H1 (cell line): ENCODE measurements at regions not wholly inside any gene's neighbourhood (a gene's known extent, or its start where the extent isn't known, plus 50 kb on each side); places are given as distances from the start of the nearest gene placed in this dataset.

ENCODE experiments used
- CTCF ChIA-PET: fragments of 300-600 bp; sonication (Branson Sonifier 250); formaldehyde crosslinking; loops from one replicate; lab custom pipeline; 2021; ENCODE audit not compliant: partially characterized antibody; lab: Charles Lee
- POLR2A ChIA-PET: fragments of 300-600 bp; sonication (Branson Sonifier 250); formaldehyde crosslinking; loops from one replicate; lab custom pipeline; 2021; ENCODE audit warnings: inconsistent platforms; ENCODE audit not compliant: partially characterized antibody; lab: Charles Lee
- DNase-seq, 2 experiments: peaks; one replicate each; pipeline versions ENCODE4 v3.0.0 to v3.0.0-alpha.2; 2010 to 2022; ENCODE audit warnings: low spot score in 2 of 2, low read depth in 1 of 2, mixed read lengths in 1 of 2
- FAIRE-seq: peaks from 2 replicates; lab custom pipeline; 2011; peaks lifted over from hg19 to GRCh38; lab: Jason Lieb, UNC
- H2AFZ ChIP-seq: 2 replicates; pipeline ENCODE4 v1.8.1; 2012; ENCODE audit warnings: low read length, inconsistent platforms
- H2AK5ac ChIP-seq: 2 replicates; pipeline ENCODE4 v1.6.1; 2013; ENCODE audit warnings: low read depth, low read length
- H2BK120ac ChIP-seq: replicated peaks from 2 replicates; pipeline ENCODE3; 2013; ENCODE audit warnings: low read depth, low read length, inconsistent platforms
- H2BK12ac ChIP-seq: 2 replicates; pipeline ENCODE4 v1.6.1; 2013; ENCODE audit warnings: low read depth, low read length
- H2BK15ac ChIP-seq: 2 replicates; pipeline ENCODE4 v1.6.1; 2013; ENCODE audit warnings: low read length
- H2BK20ac ChIP-seq: 2 replicates; pipeline ENCODE4 v1.6.1; 2013; ENCODE audit warnings: low read length
- H2BK5ac ChIP-seq: 2 replicates; pipeline ENCODE4 v1.6.1; 2013; ENCODE audit warnings: low read depth, low read length
- H3K14ac ChIP-seq: 2 replicates; pipeline ENCODE4 v1.6.1; 2013; ENCODE audit warnings: inconsistent platforms; ENCODE audit not compliant: insufficient read length
- H3K18ac ChIP-seq: 2 replicates; pipeline ENCODE4 v1.6.1; 2013; ENCODE audit warnings: low read length; ENCODE audit errors: extremely low read depth
- H3K23ac ChIP-seq: 2 replicates; pipeline ENCODE4 v1.6.1; 2013; ENCODE audit warnings: inconsistent platforms; ENCODE audit not compliant: insufficient read length
- H3K23me2 ChIP-seq: 2 replicates; pipeline ENCODE4 v1.6.1; 2013; ENCODE audit warnings: low read depth, low read length
- H3K27ac ChIP-seq: 2 replicates; pipeline ENCODE4 v1.6.1; 2011; ENCODE audit warnings: low read depth, low read length, inconsistent platforms
- H3K27me3 ChIP-seq, 4 experiments: replicated peaks in 1 of 4; 1 replicate in 1 of 4; 2 replicates in 3 of 4; pipeline versions ENCODE4 v1.6.1 to v1.8.1; 2011 to 2013; ENCODE audit warnings: low read length in 3 of 4, mild to moderate bottlenecking in 3 of 4, inconsistent platforms in 2 of 4, mixed read lengths in 2 of 4, moderate library complexity in 1 of 4; ENCODE audit not compliant: control insufficient read depth in 3 of 4, insufficient read depth in 3 of 4; ENCODE audit errors: extremely low read depth in 1 of 4
- H3K36me3 ChIP-seq, 4 experiments: 2 replicates each; pipeline versions ENCODE4 v1.6.1 to v1.8.1; 2011 to 2013; ENCODE audit warnings: mild to moderate bottlenecking in 4 of 4, low read length in 3 of 4, moderate library complexity in 2 of 4, control low read depth in 1 of 4, inconsistent platforms in 1 of 4; ENCODE audit not compliant: insufficient read depth in 4 of 4, control insufficient read depth in 2 of 4
- H3K4ac ChIP-seq: replicated peaks from 2 replicates; pipeline ENCODE3; 2013; ENCODE audit warnings: low read length, low read depth, mixed read lengths, inconsistent platforms; ENCODE audit not compliant: insufficient read length
- H3K4me1 ChIP-seq, 4 experiments: replicated peaks in 1 of 4; 1 replicate in 1 of 4; 2 replicates in 3 of 4; pipeline versions ENCODE4 v1.6.1 to v1.8.1; 2011 to 2013; ENCODE audit warnings: low read length in 3 of 4, inconsistent platforms in 2 of 4, mixed read lengths in 1 of 4; ENCODE audit not compliant: insufficient read depth in 4 of 4, control insufficient read depth in 3 of 4
- H3K4me2 ChIP-seq, 2 experiments: 2 replicates each; pipeline versions ENCODE4 v1.6.1 to v1.8.1; 2011 to 2013; ENCODE audit warnings: low read depth in 2 of 2, low read length in 2 of 2, control low read depth in 1 of 2, inconsistent platforms in 1 of 2, mild to moderate bottlenecking in 1 of 2; ENCODE audit not compliant: insufficient read depth in 1 of 2
- H3K4me3 ChIP-seq, 4 experiments: fragments of 200-600, 300-600 bp in 1 of 4; sonication (generic), shearing (Covaris generic), sonication (Bioruptor Twin) in 1 of 4; 2 replicates each; pipeline versions ENCODE4 v1.5.1 to v1.8.1; 2011 to 2016; ENCODE audit warnings: low read length in 4 of 4, low read depth in 3 of 4, control low read depth in 2 of 4, inconsistent platforms in 2 of 4, mild to moderate bottlenecking in 2 of 4, mixed read lengths in 1 of 4, moderate library complexity in 1 of 4; ENCODE audit not compliant: insufficient read depth in 2 of 4; ENCODE audit errors: extremely low read depth in 1 of 4
- H3K56ac ChIP-seq: replicated peaks from 2 replicates; pipeline ENCODE3; 2013; ENCODE audit warnings: low read depth, mild to moderate bottlenecking, mixed read lengths, low read length, inconsistent platforms; ENCODE audit not compliant: insufficient read length
- H3K79me1 ChIP-seq: 2 replicates; pipeline ENCODE4 v1.6.1; 2013; ENCODE audit warnings: low read depth, low read length, control low read depth
- H3K79me2 ChIP-seq, 2 experiments: 2 replicates each; pipeline versions ENCODE4 v1.6.1 to v1.8.1; 2012 to 2013; ENCODE audit warnings: low read length in 2 of 2, mild to moderate bottlenecking in 2 of 2, inconsistent platforms in 1 of 2; ENCODE audit not compliant: insufficient read depth in 2 of 2, control insufficient read depth in 1 of 2
- H3K9ac ChIP-seq, 4 experiments: replicated peaks in 1 of 4; 1 replicate in 1 of 4; 2 replicates in 3 of 4; pipeline versions ENCODE4 v1.6.1 to v1.8.1; 2011 to 2013; ENCODE audit warnings: low read depth in 3 of 4, low read length in 3 of 4, control low read depth in 2 of 4, mild to moderate bottlenecking in 2 of 4, moderate library complexity in 2 of 4, inconsistent platforms in 1 of 4; ENCODE audit errors: extremely low read depth in 1 of 4
- H3K9me3 ChIP-seq, 2 experiments: 2 replicates each; pipeline versions ENCODE4 v1.6.1 to v1.8.1; 2012 to 2013; ENCODE audit warnings: mild to moderate bottlenecking in 2 of 2, moderate library complexity in 2 of 2, control low read depth in 1 of 2, inconsistent platforms in 1 of 2, low read depth in 1 of 2, low read length in 1 of 2, mixed read lengths in 1 of 2; ENCODE audit not compliant: insufficient read depth in 2 of 2
- H4K20me1 ChIP-seq, 2 experiments: replicated peaks in 1 of 2; 2 replicates each; pipeline versions ENCODE3 to v1.8.1; 2011 to 2013; ENCODE audit warnings: inconsistent platforms in 2 of 2, low read length in 2 of 2, mild to moderate bottlenecking in 1 of 2; ENCODE audit not compliant: insufficient read depth in 2 of 2, control insufficient read depth in 1 of 2
- H4K5ac ChIP-seq: 2 replicates; pipeline ENCODE4 v1.6.1; 2013; ENCODE audit warnings: low read length, low read depth, mixed read lengths, inconsistent platforms; ENCODE audit not compliant: insufficient read length
- H4K8ac ChIP-seq: 2 replicates; pipeline ENCODE4 v1.8.0; 2013; ENCODE audit warnings: mild to moderate bottlenecking, moderate library complexity, low read length, inconsistent platforms; ENCODE audit not compliant: insufficient read depth; ENCODE audit errors: extremely low read depth
- H4K91ac ChIP-seq: replicated peaks from 2 replicates; pipeline ENCODE3; 2013; ENCODE audit warnings: low read length, mixed read lengths, inconsistent platforms; ENCODE audit not compliant: insufficient read length
- BACH1 ChIP-seq: IDR thresholded peaks from 2 replicates; pipeline ENCODE4 v1.6.1; 2012; ENCODE audit warnings: low read length, improper control_type of control experiment
- HDAC2 ChIP-seq, 2 experiments: fragments of 300-600 bp in 1 of 2; sonication (generic) in 1 of 2; IDR thresholded peaks; 2 replicates each; pipeline ENCODE4 v1.6.1; 2011 to 2012; ENCODE audit warnings: low read depth in 2 of 2, low read length in 2 of 2, mild to moderate bottlenecking in 2 of 2, moderate library complexity in 2 of 2, borderline replicate concordance in 1 of 2, inconsistent platforms in 1 of 2
- TCF12 ChIP-seq: IDR thresholded peaks from 2 replicates; pipeline ENCODE4 v1.6.1; 2011; ENCODE audit warnings: low read depth, mild to moderate bottlenecking, low read length
- WGBS, 2 experiments: shearing (Covaris generic) in 1 of 2; methylation state at CpG; one replicate each; pipeline versions ENCODE4 v1.1.6 to v1.1.7; 2013 to 2015; ENCODE audit warnings: low lambda C conversion rate in 2 of 2, mixed read lengths in 2 of 2, inconsistent platforms in 1 of 2, low coverage in 1 of 2, missing lambda C conversion rate in 1 of 2; ENCODE audit not compliant: insufficient replicate concordance in 2 of 2, insufficient coverage in 1 of 2, insufficient read length in 1 of 2; ENCODE audit errors: extremely low coverage in 1 of 2, missing lambda C conversion rate in 1 of 2; 5-methylcytosine and 5-hydroxymethylcytosine counted together

- CTCF ChIA-PET: interaction anchor here (0.7 to 5.5 kb wide), 19 partner anchors 9 to 387 kb away, joined by 3 to 48 read pairs (median 6); no protein-coding TSS in a partner anchor
- TF ChIP-seq BACH1 (no peak), TCF12 (no peak), HDAC2 (IDR thresholded peaks at IDR 0.05; ENCODE audit: borderline replicate concordance in 1 of 2, low read depth in 2 of 2, low read length in 2 of 2) (no peak)
Observed at GRCh38 chr11:60633645-60634044, 65.8 kb upstream of the MS4A8 start.

More at GRCh38 chr11:60633645-60634044, 65.8 kb upstream of the MS4A8 start:
- no peak overlapping the region for H3K14ac ChIP-seq
- H2BK20ac ChIP-seq: no peak overlapping the region
- FAIRE-seq: no peak
- H3K79me2 ChIP-seq: no peaks in the 10 kb centered on the region
- no peak overlapping the region for H3K4ac ChIP-seq
- no peak overlapping the region for H3K56ac ChIP-seq
- POLR2A ChIA-PET: interaction anchor here (0.7 kb wide), 1 partner anchor 24 kb away, joined by 3 read pairs; no protein-coding TSS in a partner anchor
- H3K4me1 ChIP-seq: no peaks in the 10 kb centered on the region
- no peaks in the 10 kb centered on the region for H3K79me1 ChIP-seq
- no peak overlapping the region for H3K18ac ChIP-seq
- H3K27me3 ChIP-seq: no peaks in the 10 kb centered on the region
- H4K20me1 ChIP-seq: no peaks in the 10 kb centered on the region
- no peak overlapping the region for H2BK120ac ChIP-seq
- no peak overlapping the region; the same call in 1 of the 2 replicates for H2BK12ac ChIP-seq
- H2BK5ac ChIP-seq: no peak overlapping the region
- DNase-seq: no peak
- H3K23me2 ChIP-seq: no peaks in the 10 kb centered on the region
- H4K8ac ChIP-seq: no peak overlapping the region
- no peak overlapping the region for H3K27ac ChIP-seq
- H3K9ac ChIP-seq: no peak overlapping the region
- H2AK5ac ChIP-seq: no peak overlapping the region
- H3K4me3 ChIP-seq: no peak overlapping the region
- H3K36me3 ChIP-seq: no peaks in the 10 kb centered on the region
- 100% methylated on average over 1 of the region's 1 CpG; no CpG with 5 or more reads in 1 of the 2 experiments for WGBS, 2 experiments
- H2AFZ ChIP-seq: no peak overlapping the region
- H3K9me3 ChIP-seq: no peaks in the 10 kb centered on the region
- H4K91ac ChIP-seq: no peak overlapping the region
- no peak overlapping the region for H4K5ac ChIP-seq
- H3K23ac ChIP-seq: no peak overlapping the region
- H2BK15ac ChIP-seq: no peak overlapping the region
- no peak overlapping the region for H3K4me2 ChIP-seq
